ENCODE measurements at regions not wholly inside any gene's neighbourhood (a gene's known extent, or its start where the extent isn't known, plus 50 kb on each side); places are given as distances from the start of the nearest gene placed in this dataset.

DNA sequence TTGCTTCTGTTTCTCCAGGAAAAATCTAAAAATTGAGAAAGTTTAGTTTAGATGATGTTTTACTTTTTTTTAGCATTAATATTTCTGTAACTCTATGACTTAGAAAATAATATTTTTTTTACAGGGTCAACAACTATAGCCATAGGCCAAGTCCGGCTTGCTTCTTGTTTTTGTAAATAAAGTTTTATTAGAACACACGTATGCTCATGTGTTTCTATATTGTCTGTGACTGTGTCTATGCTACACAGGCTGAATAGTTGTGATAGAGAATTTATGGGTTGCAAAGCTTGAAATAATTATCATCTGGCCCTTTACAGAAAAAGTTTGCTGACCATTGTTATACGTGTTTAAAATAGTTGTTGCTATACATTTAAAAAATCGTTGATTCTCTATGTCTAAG is 399.2 kb downstream of the EPM2A start:
- no peaks in the 10 kb centered on the region for H3K36me3 ChIP-seq
- H3K27ac ChIP-seq, result no peak overlapping the region
- intact Hi-C loops (cut with DNase I), result no loop called here
- no peaks in the 10 kb centered on the region for H3K4me1 ChIP-seq
- DNase-seq (no peak), ATAC-seq (no peak)
- TF ChIP-seq, protein P1, sequence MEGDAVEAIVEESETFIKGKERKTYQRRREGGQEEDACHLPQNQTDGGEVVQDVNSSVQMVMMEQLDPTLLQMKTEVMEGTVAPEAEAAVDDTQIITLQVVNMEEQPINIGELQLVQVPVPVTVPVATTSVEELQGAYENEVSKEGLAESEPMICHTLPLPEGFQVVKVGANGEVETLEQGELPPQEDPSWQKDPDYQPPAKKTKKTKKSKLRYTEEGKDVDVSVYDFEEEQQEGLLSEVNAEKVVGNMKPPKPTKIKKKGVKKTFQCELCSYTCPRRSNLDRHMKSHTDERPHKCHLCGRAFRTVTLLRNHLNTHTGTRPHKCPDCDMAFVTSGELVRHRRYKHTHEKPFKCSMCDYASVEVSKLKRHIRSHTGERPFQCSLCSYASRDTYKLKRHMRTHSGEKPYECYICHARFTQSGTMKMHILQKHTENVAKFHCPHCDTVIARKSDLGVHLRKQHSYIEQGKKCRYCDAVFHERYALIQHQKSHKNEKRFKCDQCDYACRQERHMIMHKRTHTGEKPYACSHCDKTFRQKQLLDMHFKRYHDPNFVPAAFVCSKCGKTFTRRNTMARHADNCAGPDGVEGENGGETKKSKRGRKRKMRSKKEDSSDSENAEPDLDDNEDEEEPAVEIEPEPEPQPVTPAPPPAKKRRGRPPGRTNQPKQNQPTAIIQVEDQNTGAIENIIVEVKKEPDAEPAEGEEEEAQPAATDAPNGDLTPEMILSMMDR (IDR thresholded peaks at IDR 0.05), result no peak
- no peaks in the 10 kb centered on the region for H3K27me3 ChIP-seq
- no peak overlapping the region for H3K4me3 ChIP-seq
- no peaks in the 10 kb centered on the region for H3K9me3 ChIP-seq

DNA sequence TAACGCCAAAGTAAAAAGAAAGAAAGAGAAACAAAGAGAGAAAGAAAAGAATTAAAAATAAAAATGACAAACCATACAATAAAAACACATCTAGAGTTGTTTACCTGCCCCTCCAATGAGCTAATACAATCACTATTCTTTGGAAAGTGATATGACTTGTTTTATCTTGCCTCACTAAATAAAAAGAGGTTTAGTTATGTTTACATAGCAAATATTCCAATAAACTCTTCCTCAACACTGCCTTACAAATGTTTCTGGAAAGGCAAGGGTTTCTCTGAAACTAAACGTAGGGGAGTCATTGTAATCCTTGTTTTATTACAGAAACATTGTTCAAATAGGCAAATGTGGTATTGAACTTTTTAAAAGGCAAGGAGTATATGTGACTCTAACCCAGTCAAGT is 396.2 kb downstream of the EPM2A start:
- TF ChIP-seq, protein P1 (IDR thresholded peaks at IDR 0.05), result no peak

DNA sequence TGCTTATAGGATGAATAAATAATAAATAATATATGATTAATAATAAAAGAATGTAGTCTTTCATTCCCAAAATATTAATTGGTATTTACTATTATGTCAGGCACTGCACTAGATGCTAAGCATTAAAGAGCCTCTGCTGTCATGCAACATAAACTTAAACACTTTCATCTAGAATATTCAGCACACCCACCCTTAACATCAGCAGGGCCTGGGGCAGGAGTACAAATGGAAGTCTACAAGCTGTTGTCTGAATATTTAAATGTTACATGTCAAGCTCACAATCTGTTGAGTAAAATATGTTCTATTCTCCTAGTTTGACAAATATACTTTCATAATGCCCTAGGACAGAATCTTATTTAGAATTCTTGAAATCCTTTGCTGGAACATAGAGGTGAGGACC is 395.1 kb downstream of the EPM2A start:
- H3K27me3 ChIP-seq, result no peaks in the 10 kb centered on the region
- H3K4me3 ChIP-seq, result no peak overlapping the region
- H3K27ac ChIP-seq, result no peak overlapping the region
- intact Hi-C loops (cut with DNase I), result no loop called here
- DNase-seq (no peak), ATAC-seq (no peak)
- no peaks in the 10 kb centered on the region for H3K9me3 ChIP-seq
- TF ChIP-seq, protein P1 (IDR thresholded peaks at IDR 0.05), result no peak
- H3K4me1 ChIP-seq, result no peaks in the 10 kb centered on the region
- H3K36me3 ChIP-seq, result no peaks in the 10 kb centered on the region

More for the DNA sequence above, 396.2 kb downstream of the EPM2A start:
- Histone ChIP-seq H3K27ac (no peak overlapping the region), H3K4me3 (no peak overlapping the region), H3K4me1 (no peaks in the 10 kb centered on the region), H3K27me3 (no peaks in the 10 kb centered on the region), H3K36me3 (no peaks in the 10 kb centered on the region), H3K9me3 (no peaks in the 10 kb centered on the region)
- DNase-seq, result no peak
- no peak for ATAC-seq
- intact Hi-C loops (cut with DNase I), result no loop called here

DNA sequence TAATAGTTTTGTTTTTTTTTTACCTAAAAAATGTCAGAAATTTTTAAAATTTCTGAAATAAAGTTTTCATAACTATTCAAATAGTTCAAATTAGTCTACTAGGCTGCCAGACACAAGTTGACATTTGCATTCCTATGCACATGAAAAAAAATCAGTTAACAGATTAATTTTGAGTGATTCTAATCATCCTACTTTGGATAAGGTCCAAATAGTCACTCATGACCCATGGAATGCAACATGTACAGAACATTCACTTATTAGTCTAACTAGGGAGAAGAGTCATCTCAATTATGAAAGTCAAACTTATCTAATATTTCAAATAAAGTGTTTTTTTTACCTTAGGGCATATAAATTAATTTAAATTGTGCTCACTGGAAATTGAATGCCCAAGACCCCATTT is 390.2 kb downstream of the EPM2A start:
- H3K27ac ChIP-seq, result no peak overlapping the region
- no peaks in the 10 kb centered on the region for H3K36me3 ChIP-seq
- no peaks in the 10 kb centered on the region for H3K27me3 ChIP-seq
- DNase-seq (no peak), ATAC-seq (no peak)
- TF ChIP-seq, protein P1 (IDR thresholded peaks at IDR 0.05), result no peak
- no peaks in the 10 kb centered on the region for H3K9me3 ChIP-seq
- intact Hi-C loops (cut with DNase I), result no loop called here
- H3K4me3 ChIP-seq, result no peak overlapping the region
- H3K4me1 ChIP-seq, result no peaks in the 10 kb centered on the region

DNA sequence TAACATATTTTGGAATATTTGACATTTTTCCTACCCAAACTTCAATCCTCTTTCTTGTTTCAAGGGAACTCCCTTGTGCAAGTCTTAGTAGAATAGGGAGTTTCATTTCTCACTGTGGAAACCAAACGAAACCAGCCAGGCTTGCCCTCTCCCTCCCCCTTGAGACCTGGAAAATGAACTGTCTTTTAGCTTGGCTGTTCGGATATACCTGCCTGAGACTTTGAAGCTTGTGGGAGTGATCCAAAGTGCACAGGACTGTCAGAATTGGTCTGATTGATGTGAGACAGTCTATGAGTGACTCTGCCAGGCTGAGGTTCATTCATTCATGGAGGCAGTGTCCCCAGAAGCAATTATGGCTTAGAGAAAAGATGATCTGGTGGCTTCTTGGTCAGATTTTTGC is 388.1 kb downstream of the EPM2A start:
- DNase-seq (no peak), ATAC-seq (no peak)
- TF ChIP-seq, protein P1 (IDR thresholded peaks at IDR 0.05), result no peak

More for the DNA sequence above, 388.1 kb downstream of the EPM2A start:
- no peaks in the 10 kb centered on the region for H3K4me1 ChIP-seq
- intact Hi-C loops (cut with DNase I), result no loop called here
- H3K27ac ChIP-seq, result no peak overlapping the region
- H3K36me3 ChIP-seq, result no peaks in the 10 kb centered on the region
- no peaks in the 10 kb centered on the region for H3K27me3 ChIP-seq
- H3K4me3 ChIP-seq, result no peak overlapping the region
- no peaks in the 10 kb centered on the region for H3K9me3 ChIP-seq
